Fibroblast of pulmonary artery (primary cell): ENCODE measurements at regions not wholly inside any gene's neighbourhood (a gene's known extent, or its start where the extent isn't known, plus 50 kb on each side); places are given as distances from the start of the nearest gene placed in this dataset.

ENCODE experiments used
- DNase-seq: peaks from one replicate; pipeline ENCODE4 v3.0.0-alpha.2; 2010; ENCODE audit warnings: low read depth
- H3K4me3 ChIP-seq: replicated peaks from 2 replicates; pipeline ENCODE4 v1.5.1; 2011; ENCODE audit warnings: low read depth, mild to moderate bottlenecking, control low read depth, low read length, moderate library complexity
- TF ChIP-seq, protein P1 (sequence below): IDR thresholded peaks from 2 replicates; pipeline ENCODE4 v1.5.1; 2011; ENCODE audit warnings: mild to moderate bottlenecking, control low read depth, low read length, inconsistent platforms; ENCODE audit errors: missing control alignments

DNA sequence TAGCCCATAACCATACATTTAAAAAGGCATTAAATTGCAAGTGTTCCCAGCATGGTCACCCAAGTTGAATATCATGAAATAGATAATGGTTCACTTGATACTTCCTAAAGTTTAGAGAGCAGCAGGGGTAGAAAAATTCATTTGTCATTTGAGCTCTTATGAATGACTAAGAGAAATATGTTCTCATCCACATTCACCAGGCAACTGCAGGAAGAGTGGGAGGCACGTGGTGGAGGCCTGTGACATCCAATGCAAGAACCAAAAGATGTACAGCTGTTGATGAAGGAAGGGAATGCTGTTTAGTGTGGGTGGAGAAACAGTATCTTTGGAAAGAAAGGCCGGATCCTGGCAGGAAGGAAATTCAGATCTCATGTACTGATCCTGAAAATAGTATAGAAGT lies 473.1 kb downstream of the ADGRL2 start:
- TF ChIP-seq, protein P1, sequence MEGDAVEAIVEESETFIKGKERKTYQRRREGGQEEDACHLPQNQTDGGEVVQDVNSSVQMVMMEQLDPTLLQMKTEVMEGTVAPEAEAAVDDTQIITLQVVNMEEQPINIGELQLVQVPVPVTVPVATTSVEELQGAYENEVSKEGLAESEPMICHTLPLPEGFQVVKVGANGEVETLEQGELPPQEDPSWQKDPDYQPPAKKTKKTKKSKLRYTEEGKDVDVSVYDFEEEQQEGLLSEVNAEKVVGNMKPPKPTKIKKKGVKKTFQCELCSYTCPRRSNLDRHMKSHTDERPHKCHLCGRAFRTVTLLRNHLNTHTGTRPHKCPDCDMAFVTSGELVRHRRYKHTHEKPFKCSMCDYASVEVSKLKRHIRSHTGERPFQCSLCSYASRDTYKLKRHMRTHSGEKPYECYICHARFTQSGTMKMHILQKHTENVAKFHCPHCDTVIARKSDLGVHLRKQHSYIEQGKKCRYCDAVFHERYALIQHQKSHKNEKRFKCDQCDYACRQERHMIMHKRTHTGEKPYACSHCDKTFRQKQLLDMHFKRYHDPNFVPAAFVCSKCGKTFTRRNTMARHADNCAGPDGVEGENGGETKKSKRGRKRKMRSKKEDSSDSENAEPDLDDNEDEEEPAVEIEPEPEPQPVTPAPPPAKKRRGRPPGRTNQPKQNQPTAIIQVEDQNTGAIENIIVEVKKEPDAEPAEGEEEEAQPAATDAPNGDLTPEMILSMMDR = no peak
- no peak overlapping the region for H3K4me3 ChIP-seq
- peak; percentile 49 for DNase-seq

DNA sequence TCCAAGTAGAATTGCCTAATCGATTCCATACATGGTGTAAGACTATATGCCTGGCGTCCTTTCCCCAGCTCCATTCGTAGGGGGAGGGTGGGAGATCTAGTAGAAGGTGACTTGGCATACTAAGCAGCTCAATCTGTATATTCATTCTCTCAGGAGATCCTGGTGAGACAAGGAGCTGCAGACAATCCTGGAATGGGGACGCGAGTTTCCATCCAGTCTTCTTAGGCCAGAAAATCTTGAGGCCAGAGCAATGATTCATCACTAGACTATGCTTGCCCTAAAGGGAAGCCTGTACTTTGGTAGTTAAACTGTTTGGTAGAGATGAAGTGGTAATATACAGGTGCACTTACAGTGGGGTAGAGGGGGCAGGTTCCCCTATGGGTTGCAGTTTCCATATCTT lies 468.7 kb downstream of the ADGRL2 start:
- no peak overlapping the region for H3K4me3 ChIP-seq
- TF ChIP-seq, protein P1 = no peak
- DNase-seq = peak; percentile 53

DNA sequence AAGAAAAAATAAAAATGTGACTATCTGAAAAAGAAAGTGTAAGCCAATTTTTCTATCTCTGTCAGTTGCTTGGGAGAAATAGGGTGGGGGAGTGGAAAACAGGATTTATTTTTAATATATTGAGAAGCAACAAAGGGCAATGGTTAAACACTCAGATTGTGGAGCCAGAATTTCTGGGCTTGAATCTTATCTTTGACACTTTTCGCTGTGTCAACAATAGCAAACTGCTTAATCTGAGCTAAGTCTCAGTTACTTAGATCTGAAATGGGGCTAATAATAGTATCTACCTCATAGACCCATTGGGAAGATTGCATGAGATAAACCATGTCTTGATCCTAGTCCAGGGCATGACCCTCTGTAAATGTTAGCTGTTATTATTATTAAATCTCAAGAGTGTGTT lies 468.1 kb downstream of the ADGRL2 start:
- no peak for DNase-seq
- H3K4me3 ChIP-seq = no peak overlapping the region
- TF ChIP-seq, protein P1 = no peak

DNA sequence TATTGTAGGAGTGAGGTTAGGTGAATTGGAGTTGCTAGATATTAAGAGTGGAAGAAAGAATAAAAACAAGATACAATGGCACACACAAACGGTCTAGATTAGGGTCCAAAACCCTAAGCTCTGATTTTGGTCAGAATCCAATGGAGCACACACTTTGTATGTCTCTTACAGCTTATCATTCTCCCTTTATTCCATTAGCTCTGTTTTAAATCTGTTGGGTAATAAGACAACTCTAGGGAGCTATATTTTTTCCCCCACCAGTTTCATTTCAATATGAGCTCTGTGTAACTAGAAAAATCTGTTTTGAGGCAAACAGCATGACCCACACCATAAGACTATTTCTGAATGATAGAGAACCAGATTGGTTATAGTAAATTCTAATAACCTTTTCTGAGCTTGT lies 465.6 kb downstream of the ADGRL2 start:
- DNase-seq = no peak
- no peak overlapping the region for H3K4me3 ChIP-seq
- TF ChIP-seq, protein P1 = no peak

DNA sequence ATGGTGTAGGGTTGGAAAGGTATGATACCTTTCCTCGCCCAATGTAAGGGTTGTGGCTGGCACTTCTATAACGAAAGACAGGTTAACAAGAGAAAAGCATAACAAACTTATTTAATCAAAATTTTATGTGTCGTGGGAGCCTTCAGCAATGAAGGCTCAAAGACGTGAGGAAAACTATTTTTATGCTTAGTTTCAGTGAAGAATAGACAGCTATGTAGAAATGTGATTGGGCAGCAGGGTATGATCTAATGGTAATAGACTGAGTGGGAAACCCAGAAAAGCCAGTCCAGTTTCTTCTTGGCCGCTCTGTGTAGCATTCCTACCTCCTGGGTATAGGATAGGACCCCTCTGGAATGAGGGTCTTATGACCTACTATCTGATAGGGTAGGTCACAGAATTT lies 464.7 kb downstream of the ADGRL2 start:
- TF ChIP-seq, protein P1 = no peak
- no peak for DNase-seq
- no peak overlapping the region for H3K4me3 ChIP-seq

DNA sequence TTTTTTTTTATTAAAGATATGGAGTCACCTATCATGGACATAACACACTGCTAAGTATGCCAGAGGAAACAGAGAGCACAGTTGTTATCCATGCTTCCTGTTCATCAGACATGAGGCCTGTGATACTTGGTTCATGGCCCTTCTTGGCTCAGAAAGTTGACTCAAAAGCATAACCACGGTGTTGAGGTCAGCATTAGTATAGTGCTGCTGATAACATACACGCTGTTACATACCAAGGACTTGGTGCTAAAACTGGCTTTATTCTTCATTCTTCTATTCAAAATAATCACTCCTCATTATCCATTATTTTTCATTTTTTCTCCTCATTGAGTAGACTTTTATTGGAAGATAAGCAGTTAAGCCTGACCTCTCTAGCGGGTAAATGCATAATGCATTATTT lies 464.1 kb downstream of the ADGRL2 start:
- no peak for DNase-seq
- TF ChIP-seq, protein P1 = no peak
- H3K4me3 ChIP-seq = no peak overlapping the region

DNA sequence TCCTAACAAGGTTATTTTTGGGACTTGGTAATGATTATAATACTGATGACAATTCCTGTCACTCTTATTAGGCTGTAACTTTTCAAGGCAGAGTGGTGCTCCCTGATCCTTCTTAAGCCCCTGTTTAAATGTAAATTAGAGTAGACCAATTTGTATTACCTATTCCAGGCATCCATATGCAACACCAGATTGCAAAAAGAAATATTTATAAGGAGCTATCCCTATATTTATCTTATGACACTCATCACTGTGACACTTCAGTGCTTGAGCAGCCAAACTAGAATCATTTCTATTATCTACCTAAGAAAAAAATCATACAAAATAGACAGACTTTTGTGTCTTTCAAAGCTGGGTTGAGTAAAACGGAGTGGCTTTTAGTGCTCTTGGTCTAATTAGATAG lies 462.7 kb downstream of the ADGRL2 start:
- TF ChIP-seq, protein P1 = no peak
- no peak overlapping the region for H3K4me3 ChIP-seq
- no peak for DNase-seq
